NT2/D1 (cell line): ENCODE measurements at regions not wholly inside any gene's neighbourhood (a gene's known extent, or its start where the extent isn't known, plus 50 kb on each side); places are given as distances from the start of the nearest gene placed in this dataset.

Experiments used
- SUZ12 ChIP-seq: IDR thresholded peaks from 2 replicates; pipeline ENCODE4 v1.6.1; 2011; ENCODE audit not compliant: insufficient read length, insufficient read depth; ENCODE audit errors: extremely low read depth
- YY1 ChIP-seq: IDR thresholded peaks from 2 replicates; pipeline ENCODE4 v1.6.1; 2011; ENCODE audit not compliant: insufficient read length, insufficient read depth
- ZNF274 ChIP-seq: IDR thresholded peaks from 2 replicates; pipeline ENCODE4 v1.6.1; 2011; ENCODE audit warnings: mild to moderate bottlenecking, low read depth, low read length

DNA sequence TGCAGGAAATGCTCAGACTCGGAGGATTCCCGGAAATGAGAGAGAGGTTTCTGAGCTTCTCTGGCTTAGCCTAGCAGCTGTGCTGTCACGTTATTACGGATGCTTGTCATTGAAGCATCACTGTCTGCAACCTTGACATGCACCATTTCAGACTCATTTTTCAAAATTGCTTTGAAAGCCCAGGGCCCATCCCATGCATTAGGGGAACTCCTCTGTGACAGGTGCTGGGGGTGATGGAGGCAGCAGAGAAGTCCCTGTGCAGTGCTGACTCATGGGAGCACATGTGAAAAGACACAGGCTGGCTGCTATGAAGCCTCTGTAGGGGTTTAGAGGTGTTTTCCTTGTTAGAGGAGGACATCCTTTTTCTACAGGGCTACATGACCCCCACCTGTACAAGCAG is 214.0 kb upstream of the MPHOSPH6 start:
- TF ChIP-seq YY1: no peak
- no peak for TF ChIP-seq SUZ12
- TF ChIP-seq ZNF274: no peak
